ENCODE measurements at regions not wholly inside any gene's neighbourhood (a gene's known extent, or its start where the extent isn't known, plus 50 kb on each side); places are given as distances from the start of the nearest gene placed in this dataset.

GRCh38 chr11:115961159-115962003 lies 457.2 kb upstream of the CADM1 start:
- DNase-seq (ENCODE audit: extremely low read depth in 1 of 2, low read depth in 1 of 2), result no peak

GRCh38 chr11:115959081-115959486 lies 454.9 kb upstream of the CADM1 start:
- DNase-seq (ENCODE audit: extremely low read depth in 1 of 2, low read depth in 1 of 2), result no peak

GRCh38 chr11:115958089-115959000 lies 454.1 kb upstream of the CADM1 start:
- no peak for DNase-seq (ENCODE audit: extremely low read depth in 1 of 2, low read depth in 1 of 2)

GRCh38 chr11:115955803-115956202 lies 451.6 kb upstream of the CADM1 start:
- DNase-seq (ENCODE audit: extremely low read depth in 1 of 2, low read depth in 1 of 2), result no peak

- DNase-seq (ENCODE audit: extremely low read depth in 1 of 2, low read depth in 1 of 2), result no peak
Observed at GRCh38 chr11:115950660-115951059, 446.4 kb upstream of the CADM1 start.

- no peak for DNase-seq (ENCODE audit: extremely low read depth in 1 of 2, low read depth in 1 of 2)
Observed at GRCh38 chr11:115944596-115944995, 440.4 kb upstream of the CADM1 start.

- DNase-seq (ENCODE audit: extremely low read depth in 1 of 2, low read depth in 1 of 2), result no peak
Observed at GRCh38 chr11:115942011-115942410, 437.8 kb upstream of the CADM1 start.

GRCh38 chr11:115941481-115941993 lies 437.3 kb upstream of the CADM1 start:
- DNase-seq (ENCODE audit: extremely low read depth in 1 of 2, low read depth in 1 of 2), result no peak

GRCh38 chr11:115941044-115941443 lies 436.8 kb upstream of the CADM1 start:
- no peak for DNase-seq (ENCODE audit: extremely low read depth in 1 of 2, low read depth in 1 of 2)

GRCh38 chr11:115939731-115940421 lies 435.7 kb upstream of the CADM1 start:
- DNase-seq (ENCODE audit: extremely low read depth in 1 of 2, low read depth in 1 of 2), result no peak

- DNase-seq (ENCODE audit: extremely low read depth in 1 of 2, low read depth in 1 of 2), result no peak
Observed at GRCh38 chr11:115939104-115939730, 435.0 kb upstream of the CADM1 start.

- no peak for DNase-seq (ENCODE audit: extremely low read depth in 1 of 2, low read depth in 1 of 2)
Observed at GRCh38 chr11:115933564-115933963, 429.3 kb upstream of the CADM1 start.

GRCh38 chr11:115931548-115932083 lies 427.4 kb upstream of the CADM1 start:
- DNase-seq (ENCODE audit: extremely low read depth in 1 of 2, low read depth in 1 of 2), result no peak

- DNase-seq (ENCODE audit: extremely low read depth in 1 of 2, low read depth in 1 of 2), result no peak
Observed at GRCh38 chr11:115930886-115931547, 426.8 kb upstream of the CADM1 start.

GRCh38 chr11:115930291-115930690 lies 426.1 kb upstream of the CADM1 start:
- DNase-seq (ENCODE audit: extremely low read depth in 1 of 2, low read depth in 1 of 2), result no peak

- no peak for DNase-seq (ENCODE audit: extremely low read depth in 1 of 2, low read depth in 1 of 2)
Observed at GRCh38 chr11:115929618-115930129, 425.5 kb upstream of the CADM1 start.

- DNase-seq (ENCODE audit: extremely low read depth in 1 of 2, low read depth in 1 of 2), result no peak
Observed at GRCh38 chr11:115928811-115929210, 424.6 kb upstream of the CADM1 start.

GRCh38 chr11:115927823-115928329 lies 423.7 kb upstream of the CADM1 start:
- DNase-seq (ENCODE audit: extremely low read depth in 1 of 2, low read depth in 1 of 2), result no peak

GRCh38 chr11:115926601-115927000 lies 422.4 kb upstream of the CADM1 start:
- DNase-seq (ENCODE audit: extremely low read depth in 1 of 2, low read depth in 1 of 2), result no peak

Data from activated CD8-positive, alpha-beta memory T cell treated with anti-CD3 and anti-CD28 coated beads for 1 hour (primary cell).